DND-41 (cell line): ENCODE measurements at regions not wholly inside any gene's neighbourhood (a gene's known extent, or its start where the extent isn't known, plus 50 kb on each side); places are given as distances from the start of the nearest gene placed in this dataset.

ENCODE experiments used
- EZH2 ChIP-seq: IDR thresholded peaks from 3 replicates; pipeline ENCODE4 v1.6.1; 2012; ENCODE audit warnings: borderline replicate concordance, low read depth, mild to moderate bottlenecking, moderate library complexity, low read length, inconsistent platforms; ENCODE audit not compliant: severe bottlenecking
- TF ChIP-seq, protein P1 (sequence below): IDR thresholded peaks from 2 replicates; pipeline ENCODE4 v1.5.1; 2012; ENCODE audit warnings: borderline replicate concordance, low read length, moderate library complexity, mild to moderate bottlenecking; ENCODE audit not compliant: poor library complexity, severe bottlenecking; ENCODE audit errors: extremely low read depth

DNA sequence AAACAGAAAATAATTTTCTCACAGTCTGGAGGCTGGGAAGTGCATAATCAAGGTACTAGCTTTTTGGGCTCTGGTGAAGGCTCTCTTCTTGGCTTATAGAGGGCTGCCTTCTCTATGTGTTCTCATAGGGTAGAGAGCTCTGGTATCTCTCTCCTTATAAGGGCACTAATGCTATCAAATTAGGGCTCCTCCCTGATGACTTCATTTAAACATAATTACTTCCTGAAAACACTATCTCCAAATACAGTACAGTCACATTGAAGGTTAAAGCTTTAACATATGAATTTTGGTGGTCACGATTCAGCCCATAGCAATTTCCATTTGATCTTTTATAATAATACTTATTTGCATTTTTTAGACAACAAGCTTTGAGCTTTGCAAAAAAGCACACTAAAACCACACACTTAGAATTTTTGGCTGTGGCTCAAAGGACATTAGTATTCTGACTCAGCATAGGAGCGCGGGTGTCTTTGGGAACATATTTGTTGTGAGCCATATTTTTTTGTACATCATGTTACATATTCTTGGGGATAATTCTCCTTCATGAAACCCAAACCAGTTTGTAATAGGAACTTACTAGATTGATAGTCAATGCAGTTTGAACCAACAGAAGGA, 808.1 kb upstream of the FBXO33 start:
- TF ChIP-seq, protein P1, sequence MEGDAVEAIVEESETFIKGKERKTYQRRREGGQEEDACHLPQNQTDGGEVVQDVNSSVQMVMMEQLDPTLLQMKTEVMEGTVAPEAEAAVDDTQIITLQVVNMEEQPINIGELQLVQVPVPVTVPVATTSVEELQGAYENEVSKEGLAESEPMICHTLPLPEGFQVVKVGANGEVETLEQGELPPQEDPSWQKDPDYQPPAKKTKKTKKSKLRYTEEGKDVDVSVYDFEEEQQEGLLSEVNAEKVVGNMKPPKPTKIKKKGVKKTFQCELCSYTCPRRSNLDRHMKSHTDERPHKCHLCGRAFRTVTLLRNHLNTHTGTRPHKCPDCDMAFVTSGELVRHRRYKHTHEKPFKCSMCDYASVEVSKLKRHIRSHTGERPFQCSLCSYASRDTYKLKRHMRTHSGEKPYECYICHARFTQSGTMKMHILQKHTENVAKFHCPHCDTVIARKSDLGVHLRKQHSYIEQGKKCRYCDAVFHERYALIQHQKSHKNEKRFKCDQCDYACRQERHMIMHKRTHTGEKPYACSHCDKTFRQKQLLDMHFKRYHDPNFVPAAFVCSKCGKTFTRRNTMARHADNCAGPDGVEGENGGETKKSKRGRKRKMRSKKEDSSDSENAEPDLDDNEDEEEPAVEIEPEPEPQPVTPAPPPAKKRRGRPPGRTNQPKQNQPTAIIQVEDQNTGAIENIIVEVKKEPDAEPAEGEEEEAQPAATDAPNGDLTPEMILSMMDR = no peak
- TF ChIP-seq EZH2 = no peak
